OCI-LY1 (cell line): ENCODE measurements at regions not wholly inside any gene's neighbourhood (a gene's known extent, or its start where the extent isn't known, plus 50 kb on each side); places are given as distances from the start of the nearest gene placed in this dataset.

Experiments used
- H2AFZ ChIP-seq: fragments of 200-600 bp; sonication (generic), shearing (Covaris generic); 2 replicates; pipeline ENCODE4 v1.6.0; 2014; ENCODE audit warnings: antibody characterized with exemption, mild to moderate bottlenecking, low read length
- H3F3A ChIP-seq: fragments of 200-600 bp; sonication (generic), shearing (Covaris generic); 2 replicates; pipeline ENCODE4 v1.6.0; 2014; ENCODE audit warnings: mild to moderate bottlenecking, antibody characterized with exemption, low read length, moderate library complexity; ENCODE audit not compliant: insufficient read depth
- H3K27ac ChIP-seq: fragments of 200-600 bp; sonication (generic); 2 replicates; pipeline ENCODE4 v1.5.1; 2014; ENCODE audit warnings: low read length, mixed run types, mild to moderate bottlenecking, low read depth; ENCODE audit not compliant: poor library complexity, severe bottlenecking
- H3K27me3 ChIP-seq: fragments of 200-600 bp; sonication (generic); 2 replicates; pipeline ENCODE4 v1.6.0; 2014; ENCODE audit warnings: antibody characterized with exemption, mild to moderate bottlenecking, low read length, moderate library complexity; ENCODE audit not compliant: insufficient read depth
- H3K36me3 ChIP-seq: fragments of 200-600 bp; sonication (generic); 2 replicates; pipeline ENCODE4 v1.6.1; 2014; ENCODE audit warnings: mild to moderate bottlenecking, antibody characterized with exemption, low read length, moderate library complexity, mixed read lengths; ENCODE audit not compliant: insufficient read depth
- H3K4me1 ChIP-seq: fragments of 200-600 bp; sonication (generic); 2 replicates; pipeline ENCODE4 v1.5.1; 2014; ENCODE audit warnings: mild to moderate bottlenecking, low read length, moderate library complexity; ENCODE audit not compliant: insufficient read depth, severe bottlenecking
- H3K4me2 ChIP-seq: fragments of 200-600 bp; sonication (generic), shearing (Covaris generic); 2 replicates; pipeline ENCODE4 v1.6.1; 2014; ENCODE audit warnings: low read length
- H3K4me3 ChIP-seq: fragments of 200-600 bp; sonication (generic); 2 replicates; pipeline ENCODE4 v1.5.1; 2014; ENCODE audit warnings: low read length, low read depth, mild to moderate bottlenecking, mixed read lengths; ENCODE audit not compliant: poor library complexity, severe bottlenecking
- H3K79me2 ChIP-seq: fragments of 200-600 bp; shearing (Covaris generic); 2 replicates; pipeline ENCODE4 v1.6.1; 2016; ENCODE audit warnings: mixed run types, low read length, mixed read lengths; ENCODE audit not compliant: insufficient read depth
- H3K9ac ChIP-seq: fragments of 200-600 bp; sonication (generic), shearing (Covaris generic); 2 replicates; pipeline ENCODE4 v1.6.1; 2014; ENCODE audit warnings: mild to moderate bottlenecking, low read length, mixed read lengths
- H3K9me2 ChIP-seq: fragments of 200-600 bp; sonication (generic), shearing (Covaris generic); 2 replicates; pipeline ENCODE4 v1.6.1; 2014; ENCODE audit warnings: low read depth, mild to moderate bottlenecking, low read length, mixed read lengths
- H3K9me3 ChIP-seq: fragments of 200-600 bp; shearing (Covaris generic); 2 replicates; pipeline ENCODE4 v1.6.1; 2014; ENCODE audit warnings: low read length, mixed read lengths
- H4K20me1 ChIP-seq: fragments of 200-600 bp; sonication (generic), shearing (Covaris generic); 2 replicates; pipeline ENCODE4 v1.6.0; 2016; ENCODE audit warnings: mild to moderate bottlenecking, low read length; ENCODE audit not compliant: insufficient read depth
- CTCF ChIP-seq: fragments of 200-600 bp; sonication (generic), shearing (Covaris generic); IDR thresholded peaks from 2 replicates; pipeline ENCODE4 v1.5.1; 2017; ENCODE audit warnings: mild to moderate bottlenecking, antibody characterized with exemption, low read length, moderate library complexity, mixed read lengths
- EZH2 ChIP-seq: fragments of 200-600 bp; sonication (generic), shearing (Covaris generic); IDR thresholded peaks from 2 replicates; pipeline ENCODE4 v1.8.0; 2017; ENCODE audit warnings: borderline replicate concordance, mixed run types, mild to moderate bottlenecking, antibody characterized with exemption, low read length, moderate library complexity, mixed read lengths

- Histone ChIP-seq H3K27ac (no peak overlapping the region), H4K20me1 (no peaks in the 10 kb centered on the region), H3K36me3 (peaks cover 5% of the 10 kb centered on the region; the same call in 1 of the 2 replicates), H3K27me3 (no peaks in the 10 kb centered on the region), H3K4me3 (no peak overlapping the region), H3F3A (no peaks in the 10 kb centered on the region), H2AFZ (no peak overlapping the region), H3K9me3 (peaks cover 4% of the 10 kb centered on the region; the same call in 1 of the 2 replicates), H3K4me1 (peaks cover 65% of the 10 kb centered on the region), H3K4me2 (no peak overlapping the region), H3K9ac (no peak overlapping the region), H3K9me2 (no peaks in the 10 kb centered on the region), H3K79me2 (no peaks in the 10 kb centered on the region)
- TF ChIP-seq EZH2 (no peak), CTCF (no peak)
Measured at GRCh38 chr9:82153032-82153431, 164.5 kb downstream of the SPATA31D1 start.

GRCh38 chr9:82154573-82154972, 166.0 kb downstream of the SPATA31D1 start:
- Histone ChIP-seq H3K4me3 (no peak overlapping the region), H4K20me1 (no peaks in the 10 kb centered on the region), H3K9ac (no peak overlapping the region), H3K36me3 (peaks cover 5% of the 10 kb centered on the region; the same call in 1 of the 2 replicates), H3F3A (no peaks in the 10 kb centered on the region), H3K4me2 (peak overlapping the region; percentile 17; the same call in 1 of the 2 replicates), H2AFZ (no peak overlapping the region), H3K9me3 (peaks cover 4% of the 10 kb centered on the region; the same call in 1 of the 2 replicates), H3K79me2 (no peaks in the 10 kb centered on the region), H3K9me2 (no peaks in the 10 kb centered on the region), H3K4me1 (peaks cover 50% of the 10 kb centered on the region), H3K27ac (peak overlapping the region; percentile 75), H3K27me3 (no peaks in the 10 kb centered on the region)
- TF ChIP-seq EZH2: no peak
- TF ChIP-seq CTCF: no peak

- no peaks in the 10 kb centered on the region for H3K9me2 ChIP-seq
- no peak overlapping the region for H3K4me3 ChIP-seq
- H3K79me2 ChIP-seq: no peaks in the 10 kb centered on the region
- no peak overlapping the region for H2AFZ ChIP-seq
- H3K27ac ChIP-seq: no peak overlapping the region
- H3K9ac ChIP-seq: no peak overlapping the region
- H3K27me3 ChIP-seq: no peaks in the 10 kb centered on the region
- no peaks in the 10 kb centered on the region for H3K36me3 ChIP-seq
- no peaks in the 10 kb centered on the region for H3F3A ChIP-seq
- no peaks in the 10 kb centered on the region for H4K20me1 ChIP-seq
- no peak for TF ChIP-seq CTCF
- no peak for TF ChIP-seq EZH2
- H3K4me1 ChIP-seq: peaks cover 2% of the 10 kb centered on the region
- H3K9me3 ChIP-seq: peaks cover under 1% of the 10 kb centered on the region; the same call in 1 of the 2 replicates
- no peak overlapping the region for H3K4me2 ChIP-seq
Measured at GRCh38 chr9:82161876-82162275, 173.3 kb downstream of the SPATA31D1 start.
